GM19023 (cell line): ENCODE measurements at regions not wholly inside any gene's neighbourhood (a gene's known extent, or its start where the extent isn't known, plus 50 kb on each side); places are given as distances from the start of the nearest gene placed in this dataset.

Experiments used
- ATAC-seq: cut with Tn5 transposase; IDR thresholded peaks from one replicate; pipeline ENCODE4 v1.9.1; 2021; ENCODE audit warnings: mild to moderate bottlenecking, moderate library complexity; ENCODE audit not compliant: unreplicated experiment

DNA sequence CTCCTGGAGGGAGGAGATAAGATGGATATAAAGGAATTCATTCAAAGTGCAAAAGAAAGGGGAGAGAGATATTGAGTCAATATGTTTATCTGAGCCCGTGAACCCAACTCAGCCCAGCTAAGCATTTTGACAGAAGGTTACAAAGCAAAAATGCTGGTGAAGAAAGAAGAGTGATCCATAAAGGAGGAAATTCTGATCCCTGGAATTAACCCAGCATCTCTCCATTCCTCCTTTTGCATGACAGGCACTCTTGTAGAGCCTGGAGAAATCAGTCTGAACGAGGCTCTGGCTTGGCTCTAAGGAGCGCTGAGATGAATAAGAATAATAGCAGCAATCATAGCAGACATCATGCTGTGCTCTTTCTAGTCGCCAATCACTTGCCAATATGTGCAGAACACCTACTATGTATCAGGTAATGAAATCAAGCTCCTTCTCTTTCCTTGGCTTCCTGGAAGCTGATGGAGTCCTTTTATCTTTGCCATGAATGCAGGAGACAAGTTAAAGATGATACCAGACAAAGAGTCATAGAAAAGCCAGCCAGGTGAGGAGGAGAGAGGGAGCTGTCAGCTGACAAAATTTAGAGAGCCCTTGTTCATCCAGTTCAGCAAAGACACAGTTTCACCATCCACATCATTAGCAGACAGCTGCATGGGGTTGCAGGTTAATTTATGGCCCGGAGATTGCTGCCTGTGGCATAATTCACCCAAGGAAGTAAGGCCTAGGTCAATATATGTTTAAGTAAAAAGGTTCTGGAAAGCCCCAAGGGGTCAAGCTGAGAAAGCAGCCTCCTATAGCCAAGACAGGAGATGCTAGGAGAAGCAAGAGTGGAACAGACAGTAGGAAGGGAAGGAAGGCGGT lies 476.5 kb upstream of the TBX3 start:
- no peak for ATAC-seq

DNA sequence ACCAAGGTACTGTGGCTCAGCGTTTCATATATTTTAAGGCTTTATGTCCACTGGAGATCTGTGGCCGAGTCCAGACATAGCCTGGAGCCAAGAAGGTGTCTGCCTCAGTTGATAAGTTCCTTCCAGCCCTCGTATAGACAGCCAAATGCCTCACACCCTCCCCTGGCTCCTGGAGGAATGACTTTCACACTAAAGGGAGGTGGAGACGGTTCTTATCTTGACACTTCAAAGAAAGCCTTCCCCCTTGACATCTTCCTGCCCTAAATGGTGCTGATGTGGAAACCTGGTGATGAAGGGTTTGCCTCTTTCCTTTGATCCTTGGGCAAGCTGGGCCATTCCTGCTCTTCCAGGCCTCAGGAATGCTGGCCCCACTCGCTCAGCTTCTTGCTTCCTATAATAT lies 474.8 kb upstream of the TBX3 start:
- ATAC-seq = no peak

DNA sequence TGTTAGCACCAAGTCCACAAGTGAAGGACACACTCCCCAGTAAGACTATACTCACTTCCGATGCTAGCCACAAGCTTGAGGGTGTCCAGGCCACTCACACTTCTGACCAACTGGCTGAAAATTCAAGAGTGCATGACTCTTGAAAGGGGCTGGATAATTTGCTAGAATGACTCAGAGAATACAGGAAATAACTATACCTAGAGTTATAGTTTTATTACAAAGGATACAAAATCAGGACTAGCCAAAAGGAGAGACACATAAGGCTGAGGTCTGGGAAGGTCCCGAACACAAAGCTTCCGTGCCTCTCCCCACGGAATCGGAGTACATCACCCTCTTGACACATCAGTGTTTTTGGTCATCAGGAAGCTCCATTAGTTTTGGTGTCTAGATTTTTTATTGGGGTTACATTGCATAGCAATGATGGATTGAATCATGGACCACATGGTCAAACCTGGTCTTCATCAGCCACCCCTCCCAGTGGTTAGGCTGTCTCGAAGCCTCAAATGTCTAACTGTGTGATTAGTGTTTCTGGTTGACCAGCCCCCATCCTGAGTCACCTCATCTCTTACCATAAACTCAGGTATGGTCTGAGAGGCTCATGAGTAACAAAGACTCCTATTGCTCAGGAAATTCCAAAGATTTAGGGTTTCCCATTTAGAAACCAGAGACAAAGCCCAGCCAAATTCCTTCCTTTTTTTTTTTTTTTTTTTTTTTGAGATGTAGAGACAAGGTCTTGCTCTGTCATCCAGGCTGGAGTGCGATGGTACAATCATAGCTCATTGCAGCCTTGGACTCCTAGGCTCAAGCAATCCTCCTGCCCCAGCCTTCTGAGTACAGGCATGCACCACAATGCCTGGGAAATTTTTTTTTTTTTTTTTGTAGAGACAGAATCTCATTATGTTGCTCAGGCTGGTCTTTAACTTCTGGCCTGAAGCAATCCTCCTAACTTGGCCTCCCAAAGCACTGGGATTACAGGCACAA lies 472.0 kb upstream of the TBX3 start:
- ATAC-seq = no peak

- no peak for ATAC-seq
Observed at GRCh38 chr12:115149685-115150378, 465.9 kb upstream of the TBX3 start.

DNA sequence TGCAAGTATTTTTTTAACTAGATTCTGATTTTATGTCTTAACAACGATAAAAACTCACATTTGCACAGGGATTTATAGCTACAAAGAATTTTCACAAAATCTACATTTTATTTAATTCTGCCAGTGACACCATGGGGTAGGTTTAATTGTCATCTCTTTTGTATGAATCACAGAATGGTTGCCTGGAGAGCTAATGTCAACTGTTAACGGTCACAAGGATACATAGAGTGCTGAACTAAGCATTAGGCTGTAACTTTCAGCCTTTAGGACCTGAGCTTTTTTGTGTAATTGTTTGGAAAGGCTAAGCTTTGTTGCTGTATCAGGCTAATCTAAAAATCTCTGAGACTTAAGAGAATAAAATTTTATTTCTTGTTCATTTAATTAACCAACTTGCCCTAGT lies 465.3 kb upstream of the TBX3 start:
- no peak for ATAC-seq

- no peak for ATAC-seq
Observed at GRCh38 chr12:115147916-115148315, 463.9 kb upstream of the TBX3 start.

DNA sequence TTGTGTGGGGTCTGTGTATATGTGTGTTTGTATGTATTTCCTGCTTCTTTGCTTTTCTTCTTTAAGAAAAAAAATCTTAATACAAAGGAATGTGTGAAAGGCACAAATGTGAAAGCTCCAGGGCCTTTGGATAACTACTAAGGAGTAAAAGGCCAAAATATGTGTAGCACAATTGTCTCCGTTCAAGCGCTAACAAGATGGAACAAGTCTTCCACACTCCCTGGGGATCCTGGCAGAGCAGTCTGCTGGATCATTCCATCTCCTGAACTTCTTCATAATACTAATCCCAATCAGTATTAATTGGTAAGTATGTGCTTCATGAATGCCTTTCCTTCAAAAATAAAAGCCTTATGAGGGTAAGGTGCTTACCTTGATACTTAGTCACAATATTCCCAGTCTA lies 462.5 kb upstream of the TBX3 start:
- no peak for ATAC-seq

- ATAC-seq = no peak
Observed at GRCh38 chr12:115144425-115144824, 460.4 kb upstream of the TBX3 start.

DNA sequence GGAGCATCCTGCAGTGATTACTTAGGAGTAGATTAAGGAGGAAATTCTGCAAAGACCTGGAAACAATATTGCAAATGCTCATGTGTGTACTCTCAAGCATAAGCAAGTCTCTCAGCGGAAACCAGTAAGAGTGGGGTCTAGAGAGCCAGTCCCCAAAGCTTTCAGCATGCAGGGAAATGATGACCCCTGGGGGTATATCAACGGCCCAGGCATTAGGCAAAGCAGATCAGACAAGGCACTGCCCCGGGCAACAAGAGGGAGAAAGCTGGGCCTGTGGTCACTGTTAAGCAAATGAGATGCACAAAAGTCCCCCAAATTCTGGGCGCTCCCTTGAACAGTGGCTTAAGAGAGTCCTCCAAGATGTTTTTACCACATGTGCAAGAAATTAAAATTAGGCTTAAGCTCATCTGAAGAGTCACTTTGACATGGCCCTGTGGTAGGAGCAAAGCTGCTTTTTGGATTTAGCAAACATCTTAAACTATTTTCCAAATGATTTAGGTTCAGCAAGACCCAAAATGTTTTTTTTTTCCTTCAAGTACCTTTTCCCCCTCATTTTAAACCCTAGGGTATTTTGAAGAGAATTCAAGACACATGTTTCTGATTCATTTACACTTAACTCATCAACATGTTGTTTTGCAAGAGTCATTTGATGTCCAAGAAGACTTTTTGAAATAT lies 457.1 kb upstream of the TBX3 start:
- no peak for ATAC-seq

GRCh38 chr12:115137812-115138521 lies 454.0 kb upstream of the TBX3 start:
- ATAC-seq = no peak

DNA sequence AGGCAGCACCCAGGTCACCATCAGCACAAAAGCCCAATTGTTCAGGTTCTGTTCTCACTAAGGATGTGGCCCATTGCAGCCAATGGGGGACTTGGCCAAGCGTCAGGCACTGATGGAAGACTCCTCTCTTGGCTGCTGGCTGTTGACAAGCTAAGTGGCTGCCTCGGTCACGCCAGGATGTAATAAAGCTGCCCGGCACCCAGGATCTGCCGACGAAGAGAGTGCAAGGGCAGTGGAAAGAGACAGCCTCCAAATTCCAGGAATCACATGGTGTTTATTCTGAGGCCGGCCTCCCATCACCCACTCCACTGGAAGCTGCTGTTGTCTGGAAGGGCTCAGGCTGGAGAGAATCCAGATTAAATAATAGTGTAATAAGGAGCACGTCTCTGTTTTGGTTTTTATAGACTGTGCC lies 451.8 kb upstream of the TBX3 start:
- ATAC-seq = no peak

DNA sequence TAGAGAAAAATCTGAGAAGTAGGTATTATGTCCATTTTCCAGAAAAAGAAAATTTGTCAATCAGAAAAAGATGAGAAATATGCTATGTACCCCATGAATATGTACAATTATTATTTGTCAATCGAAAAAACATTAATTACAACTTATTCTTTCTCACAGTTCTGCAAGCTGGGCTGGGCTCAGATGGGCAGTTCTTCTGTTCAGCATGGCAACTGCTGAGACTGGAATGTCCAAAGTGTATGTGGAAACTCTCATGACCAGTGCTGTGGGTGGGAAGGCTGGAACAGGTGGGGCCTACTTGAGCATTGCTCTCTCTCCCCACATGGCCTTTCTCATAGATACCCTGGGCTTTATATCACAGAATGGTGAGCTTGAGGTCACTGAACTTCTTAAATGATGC lies 450.3 kb upstream of the TBX3 start:
- ATAC-seq = no peak

GRCh38 chr12:115132905-115133304 lies 448.9 kb upstream of the TBX3 start:
- no peak for ATAC-seq

- no peak for ATAC-seq
Observed at GRCh38 chr12:115132145-115132544, 448.2 kb upstream of the TBX3 start.

GRCh38 chr12:115129727-115130126 lies 445.8 kb upstream of the TBX3 start:
- no peak for ATAC-seq

GRCh38 chr12:115121053-115121452 lies 437.1 kb upstream of the TBX3 start:
- no peak for ATAC-seq

DNA sequence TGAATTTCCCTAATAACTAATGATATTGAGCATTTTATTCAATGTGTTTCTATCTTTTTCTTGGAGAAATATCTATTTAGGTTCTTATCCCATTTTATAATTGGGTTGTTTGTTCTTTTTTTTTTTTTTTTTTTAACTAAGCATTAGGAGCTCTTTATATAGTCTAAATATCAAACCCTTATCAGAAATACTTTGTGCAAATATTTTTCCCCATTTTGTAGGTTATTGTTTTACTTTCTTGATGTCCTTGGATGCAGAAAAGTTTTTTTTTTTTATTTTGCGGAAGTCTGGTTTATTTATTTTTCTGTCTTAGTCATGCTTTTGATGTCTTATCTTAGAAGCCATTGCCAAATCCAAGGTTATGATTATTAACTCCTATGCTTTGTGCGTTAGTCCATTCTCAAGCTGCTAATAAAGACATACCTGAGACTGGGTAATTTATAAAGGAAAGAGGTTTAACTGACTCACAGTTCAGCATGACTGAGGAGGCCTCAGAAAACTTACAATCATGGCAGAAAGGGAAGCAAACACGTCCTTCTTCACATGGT lies 434.3 kb upstream of the TBX3 start:
- ATAC-seq = no peak

DNA sequence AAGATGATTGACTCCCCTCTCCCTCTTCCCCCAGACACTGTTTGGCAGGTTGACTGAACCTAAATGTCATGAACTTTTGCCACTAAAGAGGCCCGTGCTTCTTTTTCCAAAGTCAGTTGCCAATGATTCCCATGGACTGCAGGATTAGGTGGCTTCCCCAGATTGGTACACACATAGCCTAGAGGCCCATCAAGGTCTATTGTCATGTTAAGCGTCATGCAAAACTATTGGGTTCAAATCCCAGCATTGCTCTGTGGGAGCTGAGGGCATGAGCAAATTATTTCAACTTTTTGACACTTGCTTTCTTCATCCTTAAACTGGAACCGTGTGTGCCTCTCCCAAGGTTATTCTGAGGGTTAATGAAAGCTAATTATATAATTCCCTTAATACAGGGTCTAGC lies 430.2 kb upstream of the TBX3 start:
- no peak for ATAC-seq

- ATAC-seq = no peak
Observed at GRCh38 chr12:115109863-115110262, 425.9 kb upstream of the TBX3 start.
